NCI-H2107 treated with DMSO at 0.1 percent for 48 hours (cell line): ENCODE measurements at regions not wholly inside any gene's neighbourhood (a gene's known extent, or its start where the extent isn't known, plus 50 kb on each side); places are given as distances from the start of the nearest gene placed in this dataset.
"Not testable (repeated sequence)": the region's sequence is repeated elsewhere in the genome, so short reads cannot be mapped to it uniquely, and the experiment has no call there.

ENCODE experiments used
- DNase-seq: peaks from one replicate; lab custom pipeline; 2025; ENCODE audit not compliant: unreplicated experiment; lab: John Stamatoyannopoulos, UW

DNA sequence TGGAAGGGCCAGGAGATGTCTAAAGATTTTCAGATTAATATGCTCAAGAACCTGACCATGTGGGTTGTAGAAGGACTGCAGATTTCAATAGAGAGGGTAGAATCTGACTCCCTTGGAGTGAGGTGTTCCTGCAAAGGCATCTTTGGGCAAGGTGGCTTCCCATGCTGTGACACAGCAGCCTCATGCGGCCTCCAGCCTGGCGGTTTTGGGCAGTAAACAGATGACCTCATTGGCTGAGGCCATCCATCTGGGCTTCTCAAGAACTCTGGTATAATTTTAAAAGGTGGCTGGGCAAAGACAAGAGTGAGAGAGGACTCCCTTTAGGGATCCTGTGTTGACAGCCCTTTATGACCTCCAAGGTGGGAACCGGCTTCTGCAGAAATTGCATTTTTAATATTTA, 90.3 kb upstream of the ERCC6L2 start:
- no peak for DNase-seq

DNA sequence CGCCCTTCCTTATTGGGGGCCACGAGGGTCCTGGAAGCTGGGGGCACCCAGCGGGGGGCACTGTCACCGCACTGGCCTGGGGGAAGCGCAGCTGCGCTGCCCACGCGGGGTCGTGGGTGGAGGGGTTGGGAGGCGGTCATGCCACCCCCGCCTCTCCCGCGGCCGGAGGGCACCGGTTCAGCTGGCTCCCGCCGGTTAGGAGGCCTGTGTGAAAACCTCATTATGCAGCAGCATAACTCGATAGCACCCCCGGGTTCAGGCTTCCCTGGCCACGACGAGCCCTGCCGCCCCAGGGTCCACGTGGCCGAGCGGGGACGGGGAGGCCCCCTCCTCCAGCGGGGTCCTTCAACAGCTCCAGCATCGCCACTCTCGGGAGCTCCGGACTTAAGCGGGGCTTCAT, 91.2 kb upstream of the ERCC6L2 start:
- DNase-seq = no peak

GRCh38 chr9:95783426-95783975, 92.0 kb upstream of the ERCC6L2 start:
- DNase-seq = no peak

- no peak for DNase-seq
Observed at GRCh38 chr9:95780751-95781150, 94.7 kb upstream of the ERCC6L2 start.

DNA sequence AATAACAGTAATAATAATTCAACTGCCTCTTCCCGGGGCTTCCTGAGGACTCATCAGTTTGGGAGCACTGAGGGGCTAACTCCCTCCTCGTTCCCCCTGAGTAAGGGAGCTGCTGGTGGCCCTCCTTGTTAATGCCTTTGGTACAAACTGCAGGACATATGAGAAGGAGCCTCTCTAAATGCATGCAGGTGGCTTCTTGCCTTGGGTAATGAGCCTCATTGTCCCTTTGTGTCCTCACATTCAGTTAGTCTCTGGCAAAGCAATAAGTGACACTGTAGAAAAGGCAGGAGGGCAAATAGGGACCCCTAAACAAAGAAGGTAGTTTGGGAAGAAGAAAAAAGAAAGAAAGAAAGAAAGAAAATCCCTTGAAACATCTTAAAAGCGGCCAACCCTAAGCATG, 95.4 kb upstream of the ERCC6L2 start:
- DNase-seq = no peak

DNA sequence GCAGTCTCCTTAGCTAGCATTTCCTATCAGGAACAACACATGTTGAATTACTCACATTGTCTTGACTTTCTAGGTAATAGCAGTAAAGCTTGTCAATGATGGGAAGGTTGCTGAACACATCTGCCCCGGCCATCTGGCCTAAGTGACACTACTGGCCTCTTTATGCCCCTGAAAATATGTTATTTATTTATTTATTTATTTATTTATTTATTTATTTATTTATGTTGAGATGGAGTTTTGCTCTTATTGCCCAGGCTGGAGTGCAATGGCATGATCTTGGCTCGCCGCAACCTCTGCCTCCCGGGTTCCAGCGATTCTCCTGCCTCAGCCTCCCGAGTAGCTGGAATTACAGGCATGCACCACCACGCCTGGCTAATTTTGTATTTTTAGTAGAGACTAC, 95.9 kb upstream of the ERCC6L2 start:
- DNase-seq = not testable (repeated sequence)

GRCh38 chr9:95778957-95779356, 96.5 kb upstream of the ERCC6L2 start:
- DNase-seq = no peak

GRCh38 chr9:95777136-95777535, 98.4 kb upstream of the ERCC6L2 start:
- no peak for DNase-seq

DNA sequence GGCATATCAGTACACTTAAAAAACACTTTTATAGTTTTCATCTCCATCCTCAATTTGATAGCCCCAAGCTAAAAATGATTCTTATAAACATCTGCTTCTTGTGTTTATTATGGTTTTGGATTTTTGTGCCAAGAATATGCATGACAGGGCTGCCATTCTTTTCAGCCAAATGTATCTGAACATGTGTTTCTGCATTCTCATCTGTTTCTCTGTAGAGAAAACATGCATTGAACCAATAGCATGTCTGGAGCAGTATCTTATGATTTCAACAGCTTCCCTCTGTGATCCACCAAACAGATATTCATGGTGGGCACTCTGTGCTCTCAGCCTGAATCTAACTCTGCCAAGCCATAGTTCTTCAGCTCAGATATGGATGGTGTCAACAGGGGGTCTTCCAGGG, 99.3 kb upstream of the ERCC6L2 start:
- DNase-seq = no peak

GRCh38 chr9:95775191-95775590, 100.3 kb upstream of the ERCC6L2 start:
- DNase-seq = no peak

- no peak for DNase-seq
Observed at GRCh38 chr9:95773053-95773418, 102.5 kb upstream of the ERCC6L2 start.

GRCh38 chr9:95772320-95773052, 103.0 kb upstream of the ERCC6L2 start:
- no peak for DNase-seq

- DNase-seq = no peak
Observed at GRCh38 chr9:95771556-95772246, 103.8 kb upstream of the ERCC6L2 start.

GRCh38 chr9:95770653-95771131, 104.8 kb upstream of the ERCC6L2 start:
- no peak for DNase-seq

GRCh38 chr9:95769909-95770433, 105.5 kb upstream of the ERCC6L2 start:
- DNase-seq = no peak

DNA sequence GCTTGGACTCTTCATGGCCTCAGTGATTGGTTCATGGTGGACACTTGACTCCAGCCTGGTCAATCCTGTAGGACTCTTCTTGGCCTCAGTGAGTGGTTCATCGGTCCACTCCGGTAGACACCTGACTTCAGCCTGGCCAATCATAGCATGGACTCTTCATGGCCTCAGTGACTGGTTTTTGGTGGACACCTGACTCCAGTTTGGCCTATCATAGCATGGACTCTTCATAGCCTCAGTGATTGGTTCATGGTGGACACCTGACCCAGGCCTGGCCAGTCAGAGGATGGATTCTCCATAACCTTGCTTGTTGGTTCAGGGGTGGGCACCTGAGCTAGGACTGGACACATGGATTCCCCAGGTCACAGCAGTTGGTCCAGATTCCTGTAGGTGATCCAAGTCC, 106.0 kb upstream of the ERCC6L2 start:
- no peak for DNase-seq

GRCh38 chr9:95766906-95767305, 108.6 kb upstream of the ERCC6L2 start:
- DNase-seq = no peak

- DNase-seq = no peak
Observed at GRCh38 chr9:95764533-95765319, 110.8 kb upstream of the ERCC6L2 start.

GRCh38 chr9:95763983-95764382, 111.5 kb upstream of the ERCC6L2 start:
- DNase-seq = no peak

- no peak for DNase-seq
Observed at GRCh38 chr9:95763006-95763405, 112.5 kb upstream of the ERCC6L2 start.

- no peak for DNase-seq
Observed at GRCh38 chr9:95762322-95762721, 113.2 kb upstream of the ERCC6L2 start.
